ENCODE measurements at regions not wholly inside any gene's neighbourhood (a gene's known extent, or its start where the extent isn't known, plus 50 kb on each side); places are given as distances from the start of the nearest gene placed in this dataset.

DNA sequence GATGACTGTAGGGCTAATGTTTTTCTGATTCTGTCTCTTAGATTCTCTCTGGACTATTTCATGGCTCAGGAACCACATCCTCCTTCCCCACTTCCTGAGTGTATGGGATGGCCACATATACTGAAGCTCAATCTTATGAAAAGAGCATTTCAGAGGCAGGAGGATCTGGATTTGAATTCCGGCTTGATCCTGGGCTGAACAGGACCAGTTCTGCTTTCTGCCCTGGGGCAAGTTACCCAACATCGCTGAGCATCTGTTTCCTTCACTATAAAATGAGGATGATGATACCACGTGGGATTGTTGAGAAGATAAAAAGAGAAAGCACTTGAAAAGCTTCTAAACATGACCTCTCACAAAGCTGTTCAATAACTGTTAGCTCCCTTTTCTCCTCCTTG lies 168.4 kb upstream of the TNFAIP3 start:
- SMC1A ChIA-PET (ENCODE audit: uncharacterized antibody, unreplicated experiment), result interaction anchor here (0.6 to 10.7 kb wide), 24 partner anchors 11 to 384 kb away, joined by 3 to 236 read pairs (median 4); no protein-coding TSS in a partner anchor
- Histone ChIP-seq H3K4me2 (ENCODE audit: control insufficient read depth, insufficient read depth) (no peak overlapping the region; the same call in 1 of the 2 replicates), H3K9ac (ENCODE audit: control insufficient read depth, insufficient read depth, low read length) (no peak overlapping the region), H3K27ac (ENCODE audit: control insufficient read depth, insufficient read depth) (no peak overlapping the region), H3K27me3 (replicated peaks in 1 of 2; ENCODE audit: control insufficient read depth in 2 of 2, insufficient read depth in 2 of 2, low read length in 1 of 2) (no peaks in the 10 kb centered on the region), H4K20me1 (ENCODE audit: control insufficient read depth, insufficient read depth) (no peaks in the 10 kb centered on the region), H3K9me3 (replicated peaks; ENCODE audit: control insufficient read depth, insufficient read depth, low read length) (no peaks in the 10 kb centered on the region), H3K4me3 (no peak overlapping the region), H3K36me3 (ENCODE audit: control insufficient read depth in 2 of 2, insufficient read depth in 2 of 2, low read length in 1 of 2) (no peaks in the 10 kb centered on the region), H3K4me1 (ENCODE audit: control insufficient read depth, insufficient read depth, low read length) (peaks cover 13% of the 10 kb centered on the region), H2AFZ (ENCODE audit: control insufficient read depth, low read depth, low read length) (no peak overlapping the region; the same call in 1 of the 2 replicates), H3K79me2 (ENCODE audit: control insufficient read depth, insufficient read depth, low read length) (no peaks in the 10 kb centered on the region)
- in situ Hi-C loops (cut with MboI) (no loop called here), intact Hi-C loops (cut with micrococcal nuclease; ENCODE audit: unreplicated experiment) (no loop called here)
- ATAC-seq (no peak), FAIRE-seq (no peak), DNase-seq (ENCODE audit: low read depth, low spot score) (no peak)
- no peak for TF ChIP-seq MLLT1 (IDR thresholded peaks at IDR 0.05)
- TF ChIP-seq TBL1XR1 (IDR thresholded peaks at IDR 0.05; ENCODE audit: low read depth, low read length), result no peak
- TF ChIP-seq SPI1 (IDR thresholded peaks at IDR 0.05; ENCODE audit: borderline replicate concordance, insufficient read depth, low read depth, low read length), result peak; percentile 28; the same call in 1 of the 2 replicates
- no TSS peak for BruUV-seq (replicated peaks)
- POLR2A ChIA-PET, result interaction anchor here (0.6 to 4.1 kb wide), 10 partner anchors 13 to 974 kb away, joined by 3 to 24 read pairs (median 4); no protein-coding TSS in a partner anchor
- RAD21 ChIA-PET (ENCODE audit: unreplicated experiment), result interaction anchor here (0.9 to 5.2 kb wide), 13 partner anchors 10 to 309 kb away, joined by 3 to 54 read pairs (median 5); no protein-coding TSS in a partner anchor
- CTCF ChIA-PET, result interaction anchor here (0.6 to 6.2 kb wide), 20 partner anchors 10 to 811 kb away, joined by 3 to 97 read pairs (median 4); no protein-coding TSS in a partner anchor
- 83% methylated on average over 3 of the region's 3 CpGs for WGBS (ENCODE audit: insufficient coverage, insufficient replicate concordance, low lambda C conversion rate, missing lambda C conversion rate)
